ENCODE measurements at regions not wholly inside any gene's neighbourhood (a gene's known extent, or its start where the extent isn't known, plus 50 kb on each side); places are given as distances from the start of the nearest gene placed in this dataset.

GRCh38 chr9:28528049-28528448 lies 954.8 kb upstream of the C9orf72 start:
- H3K4me3 ChIP-seq: no peak overlapping the region
- WGBS: 85% methylated on average over 1 of the region's 1 CpG
- H3K36me3 ChIP-seq: no peaks in the 10 kb centered on the region
- H3K4me1 ChIP-seq (replicated peaks): no peaks in the 10 kb centered on the region
- H3K27me3 ChIP-seq (replicated peaks; ENCODE audit: insufficient read depth): no peaks in the 10 kb centered on the region
- no peak for DNase-seq (ENCODE audit: low spot score)
- H3K9me3 ChIP-seq: no peaks in the 10 kb centered on the region
- TF ChIP-seq POLR2AphosphoS5 (IDR thresholded peaks at IDR 0.05): no peak
- TF ChIP-seq CTCF (IDR thresholded peaks at IDR 0.05): no peak
- TF ChIP-seq POLR2A (IDR thresholded peaks at IDR 0.05): no peak
- intact Hi-C loops (cut with DNase I): no loop called here
- no peak overlapping the region for H3K27ac ChIP-seq

DNA sequence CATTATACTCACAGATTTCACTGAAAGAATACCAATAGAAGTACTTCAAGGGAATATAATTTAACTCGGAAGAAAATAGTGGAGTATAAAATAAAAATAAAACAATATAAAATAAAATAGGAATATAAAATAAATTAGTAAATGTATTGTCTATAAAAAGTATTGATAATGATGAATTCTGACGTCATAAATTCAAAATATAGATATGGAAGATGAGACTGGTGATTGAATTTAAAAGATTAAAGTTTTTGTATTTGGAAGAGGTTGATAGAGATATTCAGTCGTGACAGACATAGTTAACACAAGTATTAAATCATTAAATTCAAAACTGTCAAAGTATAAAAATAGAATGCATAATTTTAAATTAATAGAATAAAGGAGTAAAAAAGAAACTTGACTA lies 964.9 kb upstream of the C9orf72 start:
- 91% methylated on average over 3 of the region's 3 CpGs for WGBS
- intact Hi-C loops (cut with DNase I): no loop called here
- H3K36me3 ChIP-seq: no peaks in the 10 kb centered on the region
- no peak for DNase-seq (ENCODE audit: low spot score)
- no peak overlapping the region for H3K27ac ChIP-seq
- H3K4me1 ChIP-seq (replicated peaks): no peaks in the 10 kb centered on the region
- no peak for TF ChIP-seq POLR2AphosphoS5 (IDR thresholded peaks at IDR 0.05)
- no peak for TF ChIP-seq CTCF (IDR thresholded peaks at IDR 0.05)
- no peak for TF ChIP-seq POLR2A (IDR thresholded peaks at IDR 0.05)
- H3K27me3 ChIP-seq (replicated peaks; ENCODE audit: insufficient read depth): no peaks in the 10 kb centered on the region
- H3K9me3 ChIP-seq: no peaks in the 10 kb centered on the region
- H3K4me3 ChIP-seq: no peak overlapping the region

DNA sequence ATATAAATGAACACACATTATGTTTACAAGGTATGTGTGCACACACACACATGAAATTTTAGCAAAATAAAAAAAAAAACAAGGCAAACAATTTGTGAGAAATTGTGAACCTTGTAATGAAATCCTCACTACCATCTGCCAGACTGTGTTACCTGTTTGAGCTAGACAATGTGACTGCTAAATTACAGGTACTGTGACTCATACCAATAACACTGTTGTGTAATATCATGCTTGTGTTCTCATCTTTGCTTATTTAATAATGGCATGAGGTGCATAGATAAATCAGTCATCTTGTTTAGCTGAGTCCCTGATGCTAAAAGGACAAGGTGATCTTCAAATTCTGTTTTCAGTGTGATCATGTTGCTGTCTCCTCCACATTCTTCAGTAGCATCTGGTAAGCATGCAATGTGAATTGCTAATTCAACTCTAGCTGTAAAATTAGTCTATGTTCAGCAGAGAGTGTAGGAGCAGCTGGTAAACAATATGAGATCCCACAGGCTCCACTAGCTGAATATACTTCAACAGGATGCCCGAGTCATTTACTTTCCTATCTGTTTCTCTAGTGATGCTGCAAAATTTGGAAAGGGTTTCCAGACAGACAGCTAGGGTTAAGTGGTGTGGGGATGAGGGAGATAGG lies 966.3 kb upstream of the C9orf72 start:
- 87% methylated on average over 1 of the region's 1 CpG for WGBS
- Histone ChIP-seq H3K36me3 (no peaks in the 10 kb centered on the region), H3K4me3 (no peak overlapping the region), H3K4me1 (replicated peaks) (no peaks in the 10 kb centered on the region), H3K27ac (no peak overlapping the region), H3K27me3 (replicated peaks; ENCODE audit: insufficient read depth) (no peaks in the 10 kb centered on the region), H3K9me3 (no peaks in the 10 kb centered on the region)
- intact Hi-C loops (cut with DNase I): no loop called here
- TF ChIP-seq CTCF (IDR thresholded peaks at IDR 0.05) (no peak), POLR2A (IDR thresholded peaks at IDR 0.05) (no peak), POLR2AphosphoS5 (IDR thresholded peaks at IDR 0.05) (no peak)
- no peak for DNase-seq (ENCODE audit: low spot score)

DNA sequence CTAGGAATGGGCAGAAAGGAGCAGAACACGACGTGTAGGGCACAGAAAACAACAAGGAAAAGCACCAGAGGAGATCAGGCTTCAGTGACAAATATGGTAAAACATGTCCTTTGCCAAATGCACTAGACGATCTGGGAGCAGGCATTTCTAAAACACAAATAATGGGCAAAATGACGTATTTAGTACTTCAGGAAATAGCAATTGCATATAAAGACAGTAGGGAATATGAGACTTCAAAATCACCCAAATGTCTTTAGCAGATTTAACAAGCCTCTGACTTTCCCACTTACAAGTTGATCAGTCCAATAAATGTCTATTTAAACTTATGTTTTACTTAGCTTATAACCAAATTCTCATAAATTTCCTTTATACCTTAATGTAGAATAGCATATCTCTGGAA lies 969.6 kb upstream of the C9orf72 start:
- no peaks in the 10 kb centered on the region for H3K36me3 ChIP-seq
- H3K4me1 ChIP-seq (replicated peaks): no peaks in the 10 kb centered on the region
- 35% methylated on average over 4 of the region's 4 CpGs for WGBS
- H3K4me3 ChIP-seq: no peak overlapping the region
- TF ChIP-seq CTCF (IDR thresholded peaks at IDR 0.05): no peak
- TF ChIP-seq POLR2A (IDR thresholded peaks at IDR 0.05): no peak
- TF ChIP-seq POLR2AphosphoS5 (IDR thresholded peaks at IDR 0.05): no peak
- H3K27me3 ChIP-seq (replicated peaks; ENCODE audit: insufficient read depth): no peaks in the 10 kb centered on the region
- H3K9me3 ChIP-seq: no peaks in the 10 kb centered on the region
- intact Hi-C loops (cut with DNase I): no loop called here
- H3K27ac ChIP-seq: no peak overlapping the region
- DNase-seq (ENCODE audit: low spot score): no peak

- Histone ChIP-seq H3K9me3 (no peaks in the 10 kb centered on the region), H3K27me3 (replicated peaks; ENCODE audit: insufficient read depth) (no peaks in the 10 kb centered on the region), H3K27ac (no peak overlapping the region), H3K4me1 (replicated peaks) (no peaks in the 10 kb centered on the region), H3K36me3 (no peaks in the 10 kb centered on the region), H3K4me3 (no peak overlapping the region)
- intact Hi-C loops (cut with DNase I): no loop called here
- no peak for DNase-seq (ENCODE audit: low spot score)
- 43% methylated on average over 2 of the region's 2 CpGs for WGBS
- TF ChIP-seq POLR2AphosphoS5 (IDR thresholded peaks at IDR 0.05): no peak
Observed at GRCh38 chr9:28547527-28547926, 974.2 kb upstream of the C9orf72 start.

All from prostate gland (tissue), 2 donors.